ENCODE measurements at regions not wholly inside any gene's neighbourhood (a gene's known extent, or its start where the extent isn't known, plus 50 kb on each side); places are given as distances from the start of the nearest gene placed in this dataset.

DNA sequence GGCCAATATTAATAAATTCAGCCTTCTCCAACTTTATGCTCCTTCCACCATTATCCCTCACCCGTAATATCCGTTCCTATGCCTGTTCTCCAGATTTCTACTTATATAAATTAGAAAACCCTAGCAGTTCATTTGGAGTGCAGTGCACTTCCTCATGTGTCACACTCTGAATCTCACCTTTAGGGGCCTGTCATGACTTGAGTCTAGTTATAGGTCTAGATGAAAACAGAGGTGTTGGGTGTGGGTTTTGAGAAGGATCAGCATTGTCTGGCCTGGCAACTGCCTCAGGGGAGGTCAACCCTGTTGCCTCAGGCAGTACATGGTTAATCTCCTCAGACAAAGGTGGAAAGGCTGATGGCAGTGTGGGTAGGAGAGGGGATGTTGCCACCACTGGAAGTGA is 876.8 kb downstream of the FAT4 start:
- TF ChIP-seq FOXM1 (IDR thresholded peaks at IDR 0.05; ENCODE audit: low read depth, low read length), result no peak
- no peak for TF ChIP-seq YBX1 (IDR thresholded peaks at IDR 0.05)
- no peak for TF ChIP-seq POLR2A (IDR thresholded peaks at IDR 0.05; ENCODE audit: low read depth, low read length)
- TF ChIP-seq, protein P1, sequence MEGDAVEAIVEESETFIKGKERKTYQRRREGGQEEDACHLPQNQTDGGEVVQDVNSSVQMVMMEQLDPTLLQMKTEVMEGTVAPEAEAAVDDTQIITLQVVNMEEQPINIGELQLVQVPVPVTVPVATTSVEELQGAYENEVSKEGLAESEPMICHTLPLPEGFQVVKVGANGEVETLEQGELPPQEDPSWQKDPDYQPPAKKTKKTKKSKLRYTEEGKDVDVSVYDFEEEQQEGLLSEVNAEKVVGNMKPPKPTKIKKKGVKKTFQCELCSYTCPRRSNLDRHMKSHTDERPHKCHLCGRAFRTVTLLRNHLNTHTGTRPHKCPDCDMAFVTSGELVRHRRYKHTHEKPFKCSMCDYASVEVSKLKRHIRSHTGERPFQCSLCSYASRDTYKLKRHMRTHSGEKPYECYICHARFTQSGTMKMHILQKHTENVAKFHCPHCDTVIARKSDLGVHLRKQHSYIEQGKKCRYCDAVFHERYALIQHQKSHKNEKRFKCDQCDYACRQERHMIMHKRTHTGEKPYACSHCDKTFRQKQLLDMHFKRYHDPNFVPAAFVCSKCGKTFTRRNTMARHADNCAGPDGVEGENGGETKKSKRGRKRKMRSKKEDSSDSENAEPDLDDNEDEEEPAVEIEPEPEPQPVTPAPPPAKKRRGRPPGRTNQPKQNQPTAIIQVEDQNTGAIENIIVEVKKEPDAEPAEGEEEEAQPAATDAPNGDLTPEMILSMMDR (IDR thresholded peaks at IDR 0.05 in 2 of 3, conservative IDR thresholded peaks at IDR 0.05 in 1 of 3; ENCODE audit: control insufficient read depth in 2 of 3, extremely low read depth in 1 of 3, insufficient read depth in 1 of 3, low read depth in 3 of 3, low read length in 3 of 3), result no peak
- TF ChIP-seq CEBPB (IDR thresholded peaks at IDR 0.05; ENCODE audit: borderline replicate concordance in 1 of 2, low read depth in 2 of 2, low read length in 2 of 2), result no peak
- no peak for TF ChIP-seq ZNF274 (IDR thresholded peaks at IDR 0.05; ENCODE audit: insufficient read depth, insufficient read length)
- TF ChIP-seq EZH2 (IDR thresholded peaks at IDR 0.05; ENCODE audit: borderline replicate concordance, control insufficient read depth, low read depth, low read length), result no peak
- TF ChIP-seq STAT1 (conservative IDR thresholded peaks at IDR 0.05), result no peak
- TF ChIP-seq, protein P2, sequence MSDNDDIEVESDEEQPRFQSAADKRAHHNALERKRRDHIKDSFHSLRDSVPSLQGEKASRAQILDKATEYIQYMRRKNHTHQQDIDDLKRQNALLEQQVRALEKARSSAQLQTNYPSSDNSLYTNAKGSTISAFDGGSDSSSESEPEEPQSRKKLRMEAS (IDR thresholded peaks at IDR 0.05; ENCODE audit: low read depth, low read length), result no peak
- TF ChIP-seq SMAD1 (IDR thresholded peaks at IDR 0.05; ENCODE audit: low read depth, partially characterized antibody), result no peak
- no peak for TF ChIP-seq GABPA (IDR thresholded peaks at IDR 0.05; ENCODE audit: low read depth)
- TF ChIP-seq RBBP5 (conservative IDR thresholded peaks at IDR 0.05), result no peak
- TF ChIP-seq, protein P3, sequence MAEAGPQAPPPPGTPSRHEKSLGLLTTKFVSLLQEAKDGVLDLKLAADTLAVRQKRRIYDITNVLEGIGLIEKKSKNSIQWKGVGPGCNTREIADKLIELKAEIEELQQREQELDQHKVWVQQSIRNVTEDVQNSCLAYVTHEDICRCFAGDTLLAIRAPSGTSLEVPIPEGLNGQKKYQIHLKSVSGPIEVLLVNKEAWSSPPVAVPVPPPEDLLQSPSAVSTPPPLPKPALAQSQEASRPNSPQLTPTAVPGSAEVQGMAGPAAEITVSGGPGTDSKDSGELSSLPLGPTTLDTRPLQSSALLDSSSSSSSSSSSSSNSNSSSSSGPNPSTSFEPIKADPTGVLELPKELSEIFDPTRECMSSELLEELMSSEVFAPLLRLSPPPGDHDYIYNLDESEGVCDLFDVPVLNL (IDR thresholded peaks at IDR 0.05; ENCODE audit: low read depth, low read length), result no peak
- TF ChIP-seq, protein P4, sequence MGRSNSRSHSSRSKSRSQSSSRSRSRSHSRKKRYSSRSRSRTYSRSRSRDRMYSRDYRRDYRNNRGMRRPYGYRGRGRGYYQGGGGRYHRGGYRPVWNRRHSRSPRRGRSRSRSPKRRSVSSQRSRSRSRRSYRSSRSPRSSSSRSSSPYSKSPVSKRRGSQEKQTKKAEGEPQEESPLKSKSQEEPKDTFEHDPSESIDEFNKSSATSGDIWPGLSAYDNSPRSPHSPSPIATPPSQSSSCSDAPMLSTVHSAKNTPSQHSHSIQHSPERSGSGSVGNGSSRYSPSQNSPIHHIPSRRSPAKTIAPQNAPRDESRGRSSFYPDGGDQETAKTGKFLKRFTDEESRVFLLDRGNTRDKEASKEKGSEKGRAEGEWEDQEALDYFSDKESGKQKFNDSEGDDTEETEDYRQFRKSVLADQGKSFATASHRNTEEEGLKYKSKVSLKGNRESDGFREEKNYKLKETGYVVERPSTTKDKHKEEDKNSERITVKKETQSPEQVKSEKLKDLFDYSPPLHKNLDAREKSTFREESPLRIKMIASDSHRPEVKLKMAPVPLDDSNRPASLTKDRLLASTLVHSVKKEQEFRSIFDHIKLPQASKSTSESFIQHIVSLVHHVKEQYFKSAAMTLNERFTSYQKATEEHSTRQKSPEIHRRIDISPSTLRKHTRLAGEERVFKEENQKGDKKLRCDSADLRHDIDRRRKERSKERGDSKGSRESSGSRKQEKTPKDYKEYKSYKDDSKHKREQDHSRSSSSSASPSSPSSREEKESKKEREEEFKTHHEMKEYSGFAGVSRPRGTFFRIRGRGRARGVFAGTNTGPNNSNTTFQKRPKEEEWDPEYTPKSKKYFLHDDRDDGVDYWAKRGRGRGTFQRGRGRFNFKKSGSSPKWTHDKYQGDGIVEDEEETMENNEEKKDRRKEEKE (IDR thresholded peaks at IDR 0.05), result no peak
